ENCODE measurements at regions not wholly inside any gene's neighbourhood (a gene's known extent, or its start where the extent isn't known, plus 50 kb on each side); places are given as distances from the start of the nearest gene placed in this dataset.
"Not testable (repeated sequence)": the region's sequence is repeated elsewhere in the genome, so short reads cannot be mapped to it uniquely, and the experiment has no call there.

GRCh38 chr6:103870970-103871369 lies 988.7 kb downstream of the HACE1 start:
- DNase-seq: no peak

DNA sequence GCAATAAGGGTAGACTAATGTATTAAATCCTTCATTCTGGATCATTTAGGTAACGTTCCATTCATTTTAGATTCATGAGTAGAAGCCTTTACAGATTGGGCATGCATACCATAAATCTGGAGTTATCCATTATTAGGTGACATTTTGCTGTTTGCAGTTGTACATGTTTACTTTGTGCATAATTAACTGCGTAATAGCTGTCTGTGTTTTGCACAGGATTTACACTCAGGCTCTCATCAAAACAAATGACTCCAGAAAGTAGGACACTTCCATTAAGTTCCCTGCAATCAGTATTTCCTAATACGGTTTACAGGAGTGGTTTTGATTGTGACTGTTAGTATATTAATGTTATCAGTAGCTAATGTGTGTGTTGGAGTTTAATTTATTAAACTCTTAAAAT lies 997.4 kb downstream of the HACE1 start:
- no peak for DNase-seq

- no peak for DNase-seq
Measured at GRCh38 chr6:103858003-103858402, 1001.7 kb downstream of the HACE1 start.

DNA sequence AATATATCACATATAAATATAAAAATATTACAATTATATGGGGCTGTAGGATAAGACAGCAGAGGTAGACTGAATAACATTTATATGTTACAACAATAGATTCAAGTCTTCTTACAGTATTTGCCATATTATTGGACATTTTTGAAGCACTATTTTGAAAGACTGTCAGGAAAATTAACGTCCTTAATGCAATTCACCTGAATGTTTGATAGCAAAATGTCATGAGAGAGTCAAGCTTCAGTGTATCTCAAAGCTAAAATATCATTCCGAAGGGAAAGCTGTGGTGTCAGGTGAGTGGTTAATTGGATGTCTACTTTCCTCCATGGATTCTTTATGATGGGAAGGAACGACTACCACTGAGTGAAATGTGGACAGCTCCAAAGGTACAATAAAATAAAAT lies 1004.0 kb downstream of the HACE1 start:
- no peak for DNase-seq

DNA sequence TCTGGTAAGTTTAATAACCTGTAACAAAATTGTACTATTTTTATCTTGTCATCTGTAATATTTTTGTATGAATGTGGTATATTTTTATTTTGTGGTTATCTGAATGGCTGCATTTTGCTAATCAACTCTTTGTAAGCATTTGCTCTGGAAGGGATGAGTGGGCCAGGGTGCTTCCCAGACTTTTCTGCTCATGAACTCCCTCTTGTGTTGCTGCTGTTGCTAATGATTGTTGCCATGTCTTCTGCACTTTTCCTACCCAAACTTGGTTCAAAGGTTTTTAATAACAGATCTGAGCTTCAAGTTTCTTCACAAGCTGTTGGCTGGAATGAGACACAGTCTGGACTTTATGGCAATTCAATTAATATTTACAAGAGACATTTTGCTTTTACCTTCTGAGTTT lies 1005.7 kb downstream of the HACE1 start:
- no peak for DNase-seq

DNA sequence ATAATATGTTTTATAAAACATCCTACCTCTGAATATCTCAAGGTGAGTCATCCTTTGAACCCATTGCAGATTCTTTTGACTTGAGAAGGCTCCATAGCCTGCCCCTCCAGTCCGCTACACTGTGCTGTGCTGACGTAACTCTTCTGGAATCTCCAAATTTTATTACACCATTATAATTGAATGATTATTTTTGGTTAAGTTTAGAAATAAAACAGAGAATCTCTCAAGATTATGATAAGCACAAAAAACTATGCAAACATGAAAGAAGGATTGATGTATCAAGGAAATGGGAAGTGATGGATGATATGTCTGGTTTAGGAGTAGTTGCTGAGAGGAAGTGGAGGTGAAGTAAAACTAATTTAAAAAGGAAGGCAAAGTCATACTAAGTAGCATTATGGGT lies 1021.3 kb downstream of the HACE1 start:
- DNase-seq: no peak

DNA sequence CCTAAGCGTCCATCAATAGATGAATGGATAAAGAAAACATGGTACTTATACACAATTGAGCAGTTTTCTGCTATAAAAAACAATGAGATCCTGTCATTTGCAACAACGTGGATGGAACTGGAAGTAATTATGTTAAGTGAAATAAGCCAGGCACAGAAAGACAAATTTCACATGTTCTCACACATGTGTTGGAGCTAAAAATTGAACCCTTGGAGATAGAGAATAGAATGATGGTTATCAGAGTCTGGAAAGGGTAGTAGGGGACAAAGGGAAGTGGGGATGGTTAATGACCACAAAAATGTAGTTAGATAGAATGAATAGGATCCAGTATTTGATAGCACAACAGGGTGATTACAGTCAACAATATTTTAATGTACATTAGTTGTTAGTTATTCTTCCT lies 1033.5 kb downstream of the HACE1 start:
- DNase-seq: no peak

- no peak for DNase-seq
Measured at GRCh38 chr6:103820148-103820547, 1039.6 kb downstream of the HACE1 start.

GRCh38 chr6:103819509-103819908 lies 1040.2 kb downstream of the HACE1 start:
- DNase-seq: no peak

GRCh38 chr6:103812970-103813369 lies 1046.7 kb downstream of the HACE1 start:
- DNase-seq: no peak

- DNase-seq: not testable (repeated sequence)
Measured at GRCh38 chr6:103801901-103802479, 1057.7 kb downstream of the HACE1 start.

DNA sequence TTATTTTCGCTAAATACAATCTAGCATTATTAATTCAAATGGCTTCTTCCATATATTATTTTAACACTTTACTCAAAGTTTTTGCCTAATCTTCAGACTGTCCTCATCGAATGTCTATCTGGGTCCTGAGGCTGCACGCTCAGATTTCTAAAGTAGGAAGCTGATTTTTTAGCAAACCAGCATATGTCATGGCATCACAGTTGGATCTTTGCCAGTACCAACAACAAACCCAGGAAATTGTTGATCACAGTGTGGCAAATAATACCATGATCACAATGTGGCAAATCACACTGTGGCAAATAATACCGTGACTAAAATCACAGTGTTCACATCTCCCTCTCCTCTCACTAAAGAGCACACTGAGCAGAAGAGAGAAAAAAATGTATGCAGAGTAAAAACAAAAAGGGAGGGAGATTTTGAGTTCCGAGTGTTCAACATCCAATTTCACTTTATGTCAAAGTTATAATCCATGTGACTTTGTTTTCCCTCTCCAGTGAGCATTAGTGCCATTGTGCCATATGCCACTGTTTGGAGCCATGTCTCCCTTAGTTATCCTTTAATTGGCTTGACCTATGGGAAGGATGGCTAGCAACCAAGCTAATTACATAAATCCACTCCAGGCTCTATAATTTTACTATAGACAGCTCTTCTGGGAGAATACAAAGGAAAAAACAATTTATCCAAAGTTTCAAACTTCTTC lies 1059.6 kb downstream of the HACE1 start:
- DNase-seq: no peak

DNA sequence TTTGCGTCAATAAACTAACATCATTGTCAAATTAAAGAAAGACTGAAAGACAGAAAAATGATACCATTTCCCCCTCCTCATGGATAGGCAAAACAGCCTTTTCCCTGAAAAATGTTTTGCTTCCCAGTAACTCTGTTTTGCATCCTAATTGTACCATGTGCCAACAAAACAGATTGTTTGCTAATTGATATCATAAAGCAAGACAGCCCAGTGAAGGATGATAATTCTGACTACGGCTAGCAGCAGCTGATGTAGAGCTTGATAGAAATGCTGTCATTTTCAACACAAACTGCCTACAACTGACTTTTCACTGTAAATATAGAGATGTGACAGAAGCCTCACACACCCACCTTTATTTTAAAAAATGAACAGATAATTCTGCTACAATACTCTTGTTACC lies 1061.6 kb downstream of the HACE1 start:
- DNase-seq: no peak

- DNase-seq: no peak
Measured at GRCh38 chr6:103797738-103798137, 1062.0 kb downstream of the HACE1 start.

DNA sequence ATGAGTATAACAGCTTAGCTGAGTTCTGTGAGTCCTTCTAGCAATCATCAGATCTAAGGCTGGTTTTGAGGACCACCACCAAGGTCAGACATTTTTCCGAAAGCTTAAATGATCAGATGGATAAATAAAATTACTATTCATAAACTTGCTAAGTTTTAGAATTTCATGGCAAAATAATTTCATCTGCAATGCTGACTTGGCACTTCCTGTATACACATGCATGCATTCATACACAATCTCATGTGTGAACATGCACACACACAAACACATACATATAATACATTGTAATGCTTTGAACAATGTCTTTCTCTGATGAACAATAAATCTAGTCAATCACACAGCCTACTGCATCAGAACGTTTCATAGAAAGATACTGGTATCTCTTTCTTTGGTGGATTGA lies 1068.3 kb downstream of the HACE1 start:
- no peak for DNase-seq

DNA sequence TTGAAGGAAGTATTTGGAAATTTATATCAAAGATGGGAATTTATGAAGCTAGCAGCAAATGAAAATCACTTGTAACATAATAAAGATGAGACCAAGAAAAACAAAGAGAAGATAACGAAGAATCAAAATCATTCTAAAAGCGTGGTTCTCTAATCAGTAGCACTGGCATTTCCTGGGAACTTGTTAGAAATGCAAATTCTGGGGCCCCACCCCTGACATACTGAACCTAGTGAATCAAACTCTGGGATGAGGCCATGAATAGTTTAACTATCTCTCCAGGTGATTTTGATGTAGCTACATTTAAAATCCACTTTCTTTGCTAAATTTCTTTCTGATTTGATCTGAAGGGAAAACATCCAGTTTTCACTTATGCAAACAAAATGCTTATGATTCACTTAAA lies 1075.6 kb downstream of the HACE1 start:
- DNase-seq: no peak

GRCh38 chr6:103783329-103783728 lies 1076.4 kb downstream of the HACE1 start:
- no peak for DNase-seq

GRCh38 chr6:103769431-103769830 lies 1090.3 kb downstream of the HACE1 start:
- DNase-seq: no peak

DNA sequence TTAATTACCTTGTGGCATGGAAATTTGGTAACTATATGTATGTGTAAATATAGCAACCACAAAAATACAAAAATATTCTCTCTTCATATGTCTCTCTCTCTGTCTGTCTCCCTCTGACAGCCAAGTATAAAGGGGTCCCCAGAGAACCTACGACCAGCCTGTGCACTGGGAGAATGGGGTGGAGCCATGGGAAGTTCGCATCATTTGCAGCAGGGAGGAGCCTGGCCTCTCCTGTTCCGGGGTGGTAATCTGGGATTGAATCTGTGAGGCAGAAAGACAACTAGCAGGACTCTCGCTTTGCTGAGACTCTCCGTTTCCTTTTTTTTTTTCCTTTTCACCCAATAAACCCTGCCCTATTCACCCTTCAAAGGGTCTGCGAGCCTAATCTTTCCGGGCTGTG lies 1109.1 kb downstream of the HACE1 start:
- DNase-seq: no peak

GRCh38 chr6:103734016-103734415 lies 1125.7 kb downstream of the HACE1 start:
- DNase-seq: no peak

DNA sequence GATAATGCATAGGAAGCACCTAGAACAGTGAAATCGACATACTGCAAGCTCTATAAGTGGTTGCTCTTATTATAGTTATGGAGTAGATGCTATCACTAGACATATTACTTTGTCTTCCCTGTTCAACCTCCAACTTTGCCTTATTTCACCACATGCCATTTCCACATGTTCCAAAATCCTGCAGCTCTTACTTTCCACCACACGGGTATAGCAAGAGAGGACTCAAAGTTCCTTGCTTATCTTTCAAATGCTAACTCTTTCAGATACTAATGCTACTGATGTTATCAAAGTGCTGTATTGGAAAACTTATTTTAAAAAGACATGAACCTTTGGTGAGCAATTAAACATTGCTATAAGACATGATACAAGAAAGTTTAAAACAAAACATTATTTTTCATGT lies 1130.1 kb downstream of the HACE1 start:
- DNase-seq: no peak

DNA sequence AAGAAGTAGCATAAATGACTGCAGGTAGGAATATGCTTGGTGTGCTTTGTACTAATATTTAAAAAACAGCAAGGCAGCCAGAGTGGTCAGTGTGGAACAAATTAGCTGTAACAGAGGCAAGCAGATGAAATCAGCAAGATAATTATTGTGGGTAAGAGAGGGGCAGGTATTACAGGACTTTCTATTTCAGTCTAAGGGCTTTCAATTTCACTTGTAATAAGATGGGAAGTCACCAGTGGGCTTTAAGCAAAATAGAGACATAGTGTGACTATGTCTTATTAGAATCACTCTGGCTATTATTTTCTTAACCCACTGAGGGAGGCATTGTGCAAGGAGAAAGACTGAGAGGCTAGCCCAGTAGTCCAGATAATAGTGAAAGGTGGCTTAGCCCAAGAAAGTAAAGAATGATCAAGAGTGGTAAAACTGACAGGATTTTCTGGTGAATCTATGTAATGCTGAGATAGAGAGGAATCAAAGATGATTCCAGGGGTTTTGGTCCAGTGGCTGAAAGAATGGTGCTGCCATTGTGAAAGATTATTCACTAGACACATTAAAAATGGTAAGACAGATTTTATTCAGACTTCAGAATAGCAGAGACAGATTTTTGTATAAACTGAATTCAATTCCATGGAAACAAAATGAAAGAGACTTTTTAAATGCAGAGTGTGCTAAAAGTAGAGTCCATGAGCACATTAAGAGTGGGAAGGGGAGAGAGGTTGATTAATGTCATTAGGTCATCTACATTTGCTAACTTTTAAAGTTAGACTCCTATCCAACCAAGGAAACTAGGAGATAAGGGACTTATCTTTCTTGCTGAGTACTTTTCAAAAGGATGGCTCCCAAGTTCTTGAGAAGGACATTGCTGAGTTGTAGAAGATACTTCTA lies 1136.0 kb downstream of the HACE1 start:
- no peak for DNase-seq

DNA sequence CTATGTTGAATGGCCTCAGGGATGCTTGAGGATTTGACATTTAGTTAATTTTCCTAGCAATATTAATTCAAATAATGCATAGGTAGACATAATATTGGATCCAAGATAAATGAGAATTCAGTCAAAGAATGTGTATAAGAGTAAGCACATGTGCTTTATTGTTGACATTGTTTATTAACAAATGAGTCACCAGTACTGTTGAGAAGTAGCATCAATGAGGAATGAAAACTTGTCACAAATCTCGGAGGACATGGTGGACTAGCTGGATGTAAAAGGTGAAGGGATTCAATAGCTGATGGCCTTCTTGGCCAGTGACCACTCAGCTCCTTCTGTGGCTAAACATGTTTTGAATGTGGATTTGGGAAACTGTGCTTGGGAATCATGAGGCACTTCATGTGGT lies 1137.0 kb downstream of the HACE1 start:
- no peak for DNase-seq

- no peak for DNase-seq
Measured at GRCh38 chr6:103721923-103722322, 1137.8 kb downstream of the HACE1 start.

Measured in activated CD4-positive, CD25-positive, alpha-beta regulatory T cell (primary cell).